ENCODE measurements at regions not wholly inside any gene's neighbourhood (a gene's known extent, or its start where the extent isn't known, plus 50 kb on each side); places are given as distances from the start of the nearest gene placed in this dataset.
"Not testable (repeated sequence)": the region's sequence is repeated elsewhere in the genome, so short reads cannot be mapped to it uniquely, and the experiment has no call there.

GRCh38 chr5:135737701-135738563, 96.5 kb upstream of the SLC25A48 start:
- ChIA-PET CTCF (no interaction called here), POLR2A (no interaction called here)
- H3K4me1 Mint-ChIP-seq, result no peaks in the 10 kb centered on the region
- H3K27ac Mint-ChIP-seq, result no peak overlapping the region
- no peak overlapping the region for H3K4me3 Mint-ChIP-seq
- no peak for DNase-seq
- H3K9me3 Mint-ChIP-seq, result no peaks in the 10 kb centered on the region
- no peaks in the 10 kb centered on the region for H3K36me3 Mint-ChIP-seq (ENCODE audit: low read depth)
- H3K27me3 Mint-ChIP-seq, result peaks cover 2% of the 10 kb centered on the region

GRCh38 chr5:135736952-135737351, 97.5 kb upstream of the SLC25A48 start:
- H3K27ac Mint-ChIP-seq; POLR2A ChIA-PET; H3K4me1 Mint-ChIP-seq; H3K4me3 Mint-ChIP-seq; CTCF ChIA-PET; H3K36me3 Mint-ChIP-seq (ENCODE audit: low read depth); H3K9me3 Mint-ChIP-seq; DNase-seq; H3K27me3 Mint-ChIP-seq: not testable (repeated sequence)

- no peak for DNase-seq
- Mint-ChIP-seq H3K9me3 (no peaks in the 10 kb centered on the region), H3K27me3 (peaks cover 2% of the 10 kb centered on the region), H3K36me3 (ENCODE audit: low read depth) (no peaks in the 10 kb centered on the region), H3K4me1 (no peaks in the 10 kb centered on the region), H3K4me3 (no peak overlapping the region), H3K27ac (no peak overlapping the region)
- ChIA-PET CTCF (no interaction called here), POLR2A (no interaction called here)
Measured at GRCh38 chr5:135735831-135736230, 98.6 kb upstream of the SLC25A48 start.

- H3K4me3 Mint-ChIP-seq; CTCF ChIA-PET; H3K9me3 Mint-ChIP-seq; POLR2A ChIA-PET; H3K27me3 Mint-ChIP-seq; DNase-seq; H3K4me1 Mint-ChIP-seq; H3K27ac Mint-ChIP-seq; H3K36me3 Mint-ChIP-seq (ENCODE audit: low read depth): not testable (repeated sequence)
Measured at GRCh38 chr5:135734956-135735355, 99.5 kb upstream of the SLC25A48 start.

GRCh38 chr5:135731034-135731433, 103.4 kb upstream of the SLC25A48 start:
- H3K4me1 Mint-ChIP-seq; DNase-seq; H3K9me3 Mint-ChIP-seq; H3K27ac Mint-ChIP-seq; CTCF ChIA-PET; POLR2A ChIA-PET; H3K4me3 Mint-ChIP-seq; H3K36me3 Mint-ChIP-seq (ENCODE audit: low read depth): not testable (repeated sequence)
- H3K27me3 Mint-ChIP-seq, result peaks cover 10% of the 10 kb centered on the region

- H3K9me3 Mint-ChIP-seq; H3K4me3 Mint-ChIP-seq; CTCF ChIA-PET; H3K27ac Mint-ChIP-seq; DNase-seq; H3K27me3 Mint-ChIP-seq; H3K4me1 Mint-ChIP-seq; POLR2A ChIA-PET; H3K36me3 Mint-ChIP-seq (ENCODE audit: low read depth): not testable (repeated sequence)
Measured at GRCh38 chr5:135730161-135730560, 104.3 kb upstream of the SLC25A48 start.

GRCh38 chr5:135729321-135729786, 105.1 kb upstream of the SLC25A48 start:
- Mint-ChIP-seq H3K27me3 (peaks cover 8% of the 10 kb centered on the region), H3K27ac (no peak overlapping the region), H3K4me1 (no peaks in the 10 kb centered on the region), H3K4me3 (no peak overlapping the region), H3K36me3 (ENCODE audit: low read depth) (no peaks in the 10 kb centered on the region), H3K9me3 (no peaks in the 10 kb centered on the region)
- ChIA-PET CTCF (no interaction called here), POLR2A (no interaction called here)
- DNase-seq, result no peak

- Mint-ChIP-seq H3K27me3 (peaks cover 8% of the 10 kb centered on the region), H3K27ac (no peak overlapping the region), H3K4me1 (no peaks in the 10 kb centered on the region), H3K9me3 (no peaks in the 10 kb centered on the region), H3K36me3 (ENCODE audit: low read depth) (no peaks in the 10 kb centered on the region), H3K4me3 (no peak overlapping the region)
- DNase-seq, result no peak
- CTCF ChIA-PET, result no interaction called here
- POLR2A ChIA-PET, result no interaction called here
Measured at GRCh38 chr5:135724617-135725016, 109.8 kb upstream of the SLC25A48 start.

GRCh38 chr5:135723491-135723890, 111.0 kb upstream of the SLC25A48 start:
- Mint-ChIP-seq H3K9me3 (no peaks in the 10 kb centered on the region), H3K4me1 (no peaks in the 10 kb centered on the region), H3K36me3 (ENCODE audit: low read depth) (no peaks in the 10 kb centered on the region), H3K27ac (no peak overlapping the region), H3K27me3 (peaks cover 1% of the 10 kb centered on the region), H3K4me3 (no peak overlapping the region)
- POLR2A ChIA-PET, result no interaction called here
- DNase-seq, result no peak
- CTCF ChIA-PET, result no interaction called here

GRCh38 chr5:135721548-135722090, 112.8 kb upstream of the SLC25A48 start:
- Mint-ChIP-seq H3K4me1 (no peaks in the 10 kb centered on the region), H3K4me3 (no peak overlapping the region), H3K27ac (no peak overlapping the region), H3K27me3 (no peaks in the 10 kb centered on the region), H3K36me3 (ENCODE audit: low read depth) (no peaks in the 10 kb centered on the region), H3K9me3 (no peaks in the 10 kb centered on the region)
- ChIA-PET CTCF (no interaction called here), POLR2A (no interaction called here)
- DNase-seq, result no peak

- Mint-ChIP-seq H3K9me3 (no peaks in the 10 kb centered on the region), H3K27ac (no peak overlapping the region), H3K4me1 (no peaks in the 10 kb centered on the region), H3K4me3 (no peak overlapping the region), H3K27me3 (no peaks in the 10 kb centered on the region), H3K36me3 (ENCODE audit: low read depth) (no peaks in the 10 kb centered on the region)
- CTCF ChIA-PET, result no interaction called here
- POLR2A ChIA-PET, result no interaction called here
- DNase-seq, result no peak
Measured at GRCh38 chr5:135720191-135720590, 114.3 kb upstream of the SLC25A48 start.

- Mint-ChIP-seq H3K9me3 (no peaks in the 10 kb centered on the region), H3K36me3 (ENCODE audit: low read depth) (no peaks in the 10 kb centered on the region), H3K4me1 (no peaks in the 10 kb centered on the region), H3K27ac (no peak overlapping the region), H3K27me3 (peaks cover 4% of the 10 kb centered on the region), H3K4me3 (no peak overlapping the region)
- ChIA-PET CTCF (no interaction called here), POLR2A (no interaction called here)
- no peak for DNase-seq
Measured at GRCh38 chr5:135719428-135720063, 114.9 kb upstream of the SLC25A48 start.

GRCh38 chr5:135718651-135719050, 115.8 kb upstream of the SLC25A48 start:
- no peaks in the 10 kb centered on the region for H3K9me3 Mint-ChIP-seq
- ChIA-PET CTCF (no interaction called here), POLR2A (no interaction called here)
- no peak overlapping the region for H3K4me3 Mint-ChIP-seq
- H3K4me1 Mint-ChIP-seq, result no peaks in the 10 kb centered on the region
- H3K36me3 Mint-ChIP-seq (ENCODE audit: low read depth), result no peaks in the 10 kb centered on the region
- no peak for DNase-seq
- no peak overlapping the region for H3K27ac Mint-ChIP-seq
- H3K27me3 Mint-ChIP-seq, result peaks cover 5% of the 10 kb centered on the region

GRCh38 chr5:135718151-135718550, 116.3 kb upstream of the SLC25A48 start:
- H3K27me3 Mint-ChIP-seq, result peaks cover 5% of the 10 kb centered on the region
- DNase-seq, result no peak
- POLR2A ChIA-PET, result no interaction called here

More at GRCh38 chr5:135718151-135718550, 116.3 kb upstream of the SLC25A48 start:
- CTCF ChIA-PET, result no interaction called here
- Mint-ChIP-seq H3K27ac (no peak overlapping the region), H3K9me3 (no peaks in the 10 kb centered on the region), H3K4me3 (no peak overlapping the region), H3K36me3 (ENCODE audit: low read depth) (no peaks in the 10 kb centered on the region), H3K4me1 (no peaks in the 10 kb centered on the region)
